ENCODE measurements at regions not wholly inside any gene's neighbourhood (a gene's known extent, or its start where the extent isn't known, plus 50 kb on each side); places are given as distances from the start of the nearest gene placed in this dataset.

DNA sequence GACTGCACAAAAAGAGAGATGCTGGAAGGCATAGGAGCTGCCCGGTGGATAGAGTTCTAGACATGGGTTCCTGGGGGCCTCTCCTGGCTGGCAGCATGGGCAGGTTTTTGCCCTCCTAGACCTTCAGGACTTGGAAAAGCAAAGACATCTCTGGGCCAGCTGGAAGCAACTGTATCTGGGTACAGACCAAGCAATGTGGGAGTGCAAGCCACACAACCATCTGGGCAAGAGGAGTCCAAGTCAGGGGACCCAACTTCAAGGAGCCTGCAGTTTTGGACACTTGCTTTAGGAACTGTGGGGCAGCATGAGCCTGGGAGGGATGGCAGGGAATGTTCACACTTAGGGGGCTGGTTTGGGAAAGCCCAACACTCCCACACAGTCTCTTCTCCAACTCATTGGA, 323.3 kb downstream of the GADD45G start:
- no peak for TF ChIP-seq GATA2 (IDR thresholded peaks at IDR 0.05; ENCODE audit: low read depth, low read length)
- no peak for TF ChIP-seq GATA3 (IDR thresholded peaks at IDR 0.05; ENCODE audit: low read depth, low read length)

All from SH-SY5Y (cell line).